NCI-H446 treated with DMSO at 0.1 percent for 48 hours (cell line): ENCODE measurements at regions not wholly inside any gene's neighbourhood (a gene's known extent, or its start where the extent isn't known, plus 50 kb on each side); places are given as distances from the start of the nearest gene placed in this dataset.
"Not testable (repeated sequence)": the region's sequence is repeated elsewhere in the genome, so short reads cannot be mapped to it uniquely, and the experiment has no call there.

ENCODE experiments used
- DNase-seq: peaks from one replicate; lab custom pipeline; 2025; lab: John Stamatoyannopoulos, UW

GRCh38 chr1:96075704-96076455 is 645.7 kb upstream of the PTBP2 start:
- peak; percentile 82 for DNase-seq

GRCh38 chr1:96076589-96076988 is 645.0 kb upstream of the PTBP2 start:
- no peak for DNase-seq

DNA sequence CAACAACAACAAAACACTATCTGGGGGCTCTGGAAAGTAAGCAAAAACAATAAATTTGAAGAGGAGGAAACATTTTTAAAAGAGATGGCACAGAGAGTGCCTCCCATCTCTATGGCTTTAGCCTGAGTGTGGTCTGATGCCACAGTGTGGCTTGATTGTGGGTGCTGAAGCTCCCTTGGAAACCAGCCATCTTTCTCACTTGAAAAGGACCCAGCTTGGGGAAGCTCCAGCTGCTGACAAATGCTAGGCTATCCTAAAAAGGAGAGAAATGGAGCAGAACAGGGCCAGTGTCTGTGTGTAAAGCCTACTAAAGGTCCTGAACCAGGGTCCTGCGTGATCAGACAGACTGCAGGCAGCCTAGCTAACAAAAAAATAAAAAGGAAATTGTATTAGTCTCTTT is 642.0 kb upstream of the PTBP2 start:
- DNase-seq = peak; percentile 7

GRCh38 chr1:96080925-96081324 is 640.7 kb upstream of the PTBP2 start:
- no peak for DNase-seq

- DNase-seq = no peak
Measured at GRCh38 chr1:96087719-96088118, 633.9 kb upstream of the PTBP2 start.

DNA sequence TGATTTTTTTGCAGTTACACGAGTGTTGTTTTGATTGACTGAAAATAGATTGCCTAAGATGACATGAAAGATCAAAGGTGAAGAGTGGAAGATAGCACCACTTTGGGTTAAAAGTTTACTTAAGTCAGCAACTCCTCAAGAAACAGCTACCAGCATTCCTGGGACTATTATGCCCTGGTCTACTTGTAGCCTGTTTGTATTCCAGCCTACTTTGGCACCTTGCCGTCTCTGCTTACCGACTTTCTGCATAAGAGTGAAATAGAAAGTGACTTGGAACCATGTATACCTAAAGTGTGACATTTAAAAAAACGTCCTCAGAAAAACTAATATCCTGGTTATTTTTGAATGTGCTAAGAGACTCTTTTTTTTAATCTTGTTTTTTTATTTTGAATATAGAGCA is 631.5 kb upstream of the PTBP2 start:
- no peak for DNase-seq

DNA sequence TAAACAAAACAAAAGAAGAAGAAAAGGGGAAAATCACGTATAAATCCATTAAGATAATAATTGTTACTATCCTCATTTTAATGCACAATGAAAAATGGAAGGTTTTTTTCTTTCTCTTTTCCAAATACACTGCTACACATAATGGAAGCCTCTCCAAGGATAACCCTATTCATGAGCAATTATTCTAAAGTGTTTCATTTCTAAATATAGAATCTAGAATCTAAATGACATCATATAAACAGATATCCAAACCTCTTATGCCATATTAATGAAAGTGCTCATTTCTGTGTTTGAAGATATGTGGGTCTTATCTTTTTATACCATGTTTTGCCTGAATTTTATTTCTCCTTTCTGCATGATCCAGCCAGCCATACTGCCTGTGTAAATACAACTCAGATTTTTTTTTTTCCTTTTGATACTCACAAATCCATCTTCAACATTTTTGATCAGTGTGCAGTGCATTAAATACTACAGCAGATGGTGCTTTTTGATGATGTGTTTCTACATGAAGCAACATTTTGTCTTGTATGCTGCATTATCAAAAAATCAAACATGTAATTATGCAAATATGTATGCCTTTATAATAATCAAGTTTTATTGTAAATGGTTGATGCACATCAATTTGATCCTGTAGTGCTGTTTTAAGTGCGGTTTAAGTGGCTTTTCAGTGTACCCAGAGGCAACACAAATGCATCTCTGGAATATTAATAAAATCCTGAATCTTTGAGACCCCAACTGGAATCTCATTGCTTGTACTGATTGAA is 625.6 kb upstream of the PTBP2 start:
- peak; percentile 31 for DNase-seq

GRCh38 chr1:96096613-96097321 is 624.8 kb upstream of the PTBP2 start:
- no peak for DNase-seq

DNA sequence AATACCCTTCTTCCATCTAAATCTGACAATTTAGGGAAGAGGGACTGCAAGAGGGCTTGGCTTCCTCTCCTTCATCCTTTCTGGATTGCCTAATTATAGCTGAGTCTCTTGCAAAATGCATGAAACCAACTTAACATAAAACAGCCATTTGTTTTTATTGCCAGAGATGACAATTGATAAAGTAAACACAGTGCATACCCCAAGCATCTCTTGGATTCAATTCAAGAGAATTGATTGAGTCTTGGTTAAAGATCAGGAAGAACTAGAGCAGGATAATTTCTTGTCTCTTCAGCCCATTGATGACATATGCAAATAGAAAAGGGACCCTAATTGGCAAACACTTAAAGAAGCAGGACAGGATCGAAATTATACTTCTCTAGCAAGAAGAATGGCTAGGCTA is 617.1 kb upstream of the PTBP2 start:
- no peak for DNase-seq

DNA sequence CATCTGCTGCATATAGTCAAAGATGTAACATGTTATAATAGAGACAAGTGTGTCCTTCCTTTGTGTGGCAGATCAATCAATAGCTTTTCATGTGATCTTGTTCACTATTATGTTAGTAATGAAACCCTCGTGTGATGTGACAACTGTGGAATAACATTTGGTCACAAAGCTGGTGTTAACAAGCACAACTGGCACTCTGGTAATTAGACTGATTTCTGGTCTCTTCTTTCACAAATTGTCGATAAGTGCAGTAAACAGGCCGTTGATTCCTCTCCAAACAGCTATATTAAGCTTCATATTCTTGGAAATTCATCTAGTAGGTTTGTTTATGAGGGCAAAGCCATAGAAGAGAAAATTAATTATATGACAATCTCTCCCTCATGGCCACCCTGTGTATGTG is 616.7 kb upstream of the PTBP2 start:
- DNase-seq = no peak

- no peak for DNase-seq
Measured at GRCh38 chr1:96116731-96117130, 604.9 kb upstream of the PTBP2 start.

DNA sequence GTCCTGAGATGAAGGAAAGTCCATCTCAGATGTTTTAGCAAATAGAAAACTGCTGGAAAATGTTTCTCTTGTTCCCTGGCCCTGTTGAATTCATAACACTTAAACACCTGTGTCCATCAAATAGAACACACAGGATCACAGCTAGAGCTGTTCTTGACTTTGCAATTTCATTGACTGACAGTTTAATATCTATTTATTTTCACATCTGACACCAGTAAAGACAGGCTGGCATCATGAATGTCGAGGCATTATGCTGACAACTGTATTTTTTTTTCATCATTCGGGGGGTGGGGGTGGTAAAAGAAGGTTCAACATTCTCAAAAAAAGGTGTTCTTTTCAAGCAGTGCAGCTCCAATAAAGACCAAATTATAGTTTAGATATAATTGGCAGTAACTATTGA is 591.2 kb upstream of the PTBP2 start:
- no peak for DNase-seq

DNA sequence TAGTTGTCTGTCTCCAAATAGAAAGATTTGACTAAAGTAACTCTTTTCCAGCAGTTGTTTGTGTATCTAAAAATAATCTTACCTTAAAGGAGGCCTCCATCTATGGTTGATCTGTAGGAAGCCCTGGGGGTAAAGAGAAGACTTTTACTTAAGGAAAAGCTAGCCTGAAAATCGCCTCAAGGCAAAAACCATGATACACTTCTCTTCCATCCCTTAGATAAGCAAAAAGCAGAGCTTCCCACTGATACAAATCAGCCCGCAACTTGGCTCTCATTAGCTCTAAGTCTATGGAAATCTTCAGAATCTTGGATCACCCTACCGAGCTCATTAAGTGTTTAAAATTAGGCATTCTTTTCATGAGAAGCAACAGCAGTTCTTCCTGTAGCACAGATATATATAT is 576.9 kb upstream of the PTBP2 start:
- DNase-seq = no peak

- DNase-seq = no peak
Measured at GRCh38 chr1:96145492-96145891, 576.1 kb upstream of the PTBP2 start.

DNA sequence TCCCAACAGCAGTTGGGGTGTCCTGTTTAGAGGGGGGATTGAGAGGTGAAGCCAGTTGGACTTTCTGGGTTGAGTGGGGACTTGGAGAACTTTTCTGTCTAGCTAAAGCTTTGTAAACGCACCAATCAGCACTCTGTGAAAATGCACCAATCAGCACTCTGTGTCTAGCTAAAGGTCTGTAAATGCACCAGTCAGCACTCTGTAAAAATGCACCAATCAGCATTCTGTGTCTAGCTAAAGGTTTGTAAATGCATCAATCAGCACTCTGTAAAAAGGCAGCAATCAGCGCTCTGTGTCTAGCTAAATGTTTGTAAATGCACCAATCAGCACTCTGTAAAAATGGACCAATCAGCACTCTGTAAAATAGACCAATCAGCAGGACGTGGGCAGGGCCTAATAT is 568.6 kb upstream of the PTBP2 start:
- not testable (repeated sequence) for DNase-seq

GRCh38 chr1:96157101-96157500 is 564.5 kb upstream of the PTBP2 start:
- DNase-seq = no peak

DNA sequence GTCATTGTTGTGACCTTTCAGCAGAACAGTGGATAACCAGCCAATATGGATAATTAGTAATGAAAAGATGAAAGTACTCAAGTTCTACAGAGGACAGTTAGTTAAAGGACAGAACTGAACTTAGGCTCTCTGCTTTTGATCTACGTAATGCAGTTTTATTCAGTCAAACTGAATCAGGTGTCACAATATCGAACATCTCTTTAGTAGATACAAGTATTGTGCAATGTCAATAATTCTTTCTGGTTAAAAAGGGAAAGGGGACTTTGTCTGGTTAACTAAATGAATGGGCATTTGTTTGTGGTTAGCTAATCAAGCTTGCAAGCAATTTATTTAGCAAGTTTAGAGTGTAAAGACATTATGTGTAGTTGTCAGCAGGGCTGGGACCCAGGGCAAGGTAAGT is 562.2 kb upstream of the PTBP2 start:
- DNase-seq = no peak

DNA sequence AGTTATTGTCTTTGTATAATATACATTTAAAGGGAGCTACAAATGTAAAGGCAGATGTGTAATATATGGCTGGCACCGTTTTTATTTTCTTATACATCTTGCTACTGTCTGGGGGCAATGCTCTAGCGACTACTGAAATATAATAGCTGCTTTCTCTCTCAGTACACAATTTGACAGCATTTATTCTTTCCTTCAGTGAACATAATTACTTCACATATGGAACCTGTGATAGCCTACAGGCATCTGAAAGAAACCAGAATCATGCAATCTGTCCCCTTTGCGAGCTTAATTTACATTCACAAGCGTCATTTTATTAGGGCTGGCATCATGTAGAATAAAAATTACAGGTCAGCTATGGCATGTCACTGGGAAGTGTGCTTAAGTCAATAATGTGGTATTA is 557.5 kb upstream of the PTBP2 start:
- DNase-seq = no peak

GRCh38 chr1:96178053-96178452 is 543.5 kb upstream of the PTBP2 start:
- no peak for DNase-seq

DNA sequence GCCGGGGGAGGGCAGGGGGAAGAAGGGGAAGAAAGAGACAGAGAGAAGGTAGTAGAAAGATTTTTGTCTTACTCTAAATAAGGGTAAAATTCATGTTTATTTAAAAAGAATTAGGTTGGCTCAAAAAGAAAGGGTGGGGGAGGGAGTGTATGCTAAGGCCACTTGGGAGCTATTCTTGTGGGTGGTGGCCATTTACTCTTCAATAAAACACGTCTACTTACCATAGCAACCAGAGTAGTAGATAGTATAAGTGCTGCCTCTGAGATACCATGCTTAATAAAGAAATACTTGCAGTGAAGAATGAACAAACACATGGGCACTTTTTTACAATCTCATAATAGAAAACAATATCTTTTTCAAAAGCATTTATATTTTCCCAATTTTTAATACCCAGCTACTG is 538.1 kb upstream of the PTBP2 start:
- DNase-seq = no peak

GRCh38 chr1:96183928-96184327 is 537.7 kb upstream of the PTBP2 start:
- DNase-seq = no peak

DNA sequence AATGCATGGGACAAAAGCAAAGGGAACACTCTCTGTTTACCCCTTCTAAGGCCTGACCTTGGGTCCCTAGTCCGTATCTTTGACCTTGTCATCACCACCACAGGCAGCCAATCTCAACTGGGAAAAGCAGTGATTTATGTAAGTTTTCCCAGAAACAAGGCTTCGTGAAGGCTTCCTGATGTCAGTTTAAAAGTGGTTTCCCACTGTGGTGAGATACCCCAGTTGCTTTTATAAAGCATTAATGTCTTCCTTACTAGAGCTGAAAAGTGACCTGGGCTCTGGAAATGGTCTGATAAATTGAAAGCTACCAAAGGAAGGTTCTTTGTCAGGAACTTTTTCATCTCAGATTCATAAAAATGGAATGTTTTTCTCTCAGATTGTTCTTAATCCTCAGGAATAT is 536.4 kb upstream of the PTBP2 start:
- no peak for DNase-seq

DNA sequence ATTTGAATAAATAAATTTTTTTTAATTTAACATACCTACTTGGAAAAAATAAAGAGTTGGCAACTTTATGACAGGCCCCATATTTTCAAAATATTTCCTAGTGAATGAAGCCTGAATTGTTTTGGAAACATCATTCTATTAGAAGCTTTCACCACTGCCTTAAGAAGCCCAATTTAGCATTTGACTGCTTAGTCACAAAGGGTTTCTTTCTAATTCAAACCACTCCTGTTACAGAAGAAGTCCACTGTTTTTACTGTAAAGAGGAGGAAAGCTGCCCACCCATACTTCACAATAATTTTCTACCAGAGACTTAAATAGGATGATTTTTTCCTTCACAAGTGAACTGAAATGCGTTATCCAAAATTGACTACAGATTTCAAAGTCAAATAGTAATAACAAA is 534.6 kb upstream of the PTBP2 start:
- DNase-seq = no peak
